PC-3 (cell line): ENCODE measurements at regions not wholly inside any gene's neighbourhood (a gene's known extent, or its start where the extent isn't known, plus 50 kb on each side); places are given as distances from the start of the nearest gene placed in this dataset.

Source experiments
- ATAC-seq: fragments of 200-7000 bp; cut with Tn5 transposase; 2 replicates; pipeline ENCODE4 v1.9.1; 2020; ENCODE audit warnings: mild to moderate bottlenecking, moderate library complexity
- BruUV-seq: library from RNA; stranded (reverse); fragments of 400-500 nt; replicated peaks from 2 replicates; lab custom pipeline; 2021; lab: Mats Ljungman, UMichigan
- CTCF ChIA-PET: fragments of 300-600 bp; sonication (Branson Sonifier 250); formaldehyde crosslinking; loops from one replicate; lab custom pipeline; 2022; ENCODE audit warnings: antibody characterized with exemption; lab: Charles Lee
- POLR2A ChIA-PET: fragments of 300-600 bp; sonication (Branson Sonifier 250); formaldehyde crosslinking; loops from one replicate; lab custom pipeline; 2022; ENCODE audit warnings: antibody characterized with exemption; ENCODE audit not compliant: unreplicated experiment; lab: Charles Lee
- DNase-seq: peaks from one replicate; pipeline ENCODE4 v3.0.0-alpha.2; 2015
- H2AFZ ChIP-seq: fragments of 300-600 bp; sonication (generic); 2 replicates; pipeline ENCODE4 v1.6.0; 2016; ENCODE audit warnings: antibody characterized with exemption, low read length
- H3F3A ChIP-seq: fragments of 300-600 bp; sonication (generic); one replicate; pipeline ENCODE4 v1.6.0; 2017; ENCODE audit warnings: antibody characterized with exemption, low read length, control low read depth, mild to moderate bottlenecking; ENCODE audit not compliant: unreplicated experiment
- H3K27ac ChIP-seq: fragments of 300-600 bp; sonication (generic); 2 replicates; pipeline ENCODE4 v1.5.1; 2016; ENCODE audit warnings: mild to moderate bottlenecking, low read length
- H3K27me3 ChIP-seq: fragments of 300-600 bp; sonication (generic); 2 replicates; pipeline ENCODE4 v1.6.1; 2016; ENCODE audit warnings: low read length, mixed read lengths
- H3K36me3 ChIP-seq: fragments of 300-600 bp; sonication (generic); 2 replicates; pipeline ENCODE4 v1.6.1; 2016; ENCODE audit warnings: low read depth, mixed run types, low read length, mixed read lengths
- H3K4me1 ChIP-seq: fragments of 300-600 bp; sonication (generic); 2 replicates; pipeline ENCODE4 v1.5.1; 2016; ENCODE audit warnings: low read length; ENCODE audit not compliant: insufficient read depth
- H3K4me2 ChIP-seq: fragments of 300-600 bp; sonication (generic); 2 replicates; pipeline ENCODE4 v1.6.0; 2016; ENCODE audit warnings: low read length
- H3K4me3 ChIP-seq: fragments of 300-600 bp; sonication (generic); 2 replicates; pipeline ENCODE4 v1.5.1; 2016; ENCODE audit warnings: mild to moderate bottlenecking, low read length, mixed read lengths
- H3K79me2 ChIP-seq: fragments of 300-600 bp; sonication (generic); 2 replicates; pipeline ENCODE4 v1.6.1; 2017; ENCODE audit warnings: low read length, mixed read lengths
- H3K9ac ChIP-seq: fragments of 300-600 bp; sonication (generic); 2 replicates; pipeline ENCODE4 v1.6.0; 2016; ENCODE audit warnings: mild to moderate bottlenecking, low read length
- H3K9me2 ChIP-seq: fragments of 300-600 bp; sonication (generic); replicated peaks from 2 replicates; pipeline ENCODE4 v1.6.1; 2016; ENCODE audit warnings: mixed run types, low read length, mixed read lengths
- H3K9me3 ChIP-seq: fragments of 300-600 bp; sonication (generic); 2 replicates; pipeline ENCODE4 v1.6.1; 2016; ENCODE audit warnings: low read length, mixed read lengths
- H4K20me1 ChIP-seq: fragments of 300-600 bp; sonication (generic); 2 replicates; pipeline ENCODE4 v1.6.1; 2016; ENCODE audit warnings: low read length, mixed read lengths
- CTCF ChIP-seq: fragments of 300-600 bp; sonication (generic); conservative IDR thresholded peaks from 2 replicates; pipeline ENCODE4 v1.5.1; 2017; ENCODE audit warnings: antibody characterized with exemption, low read depth, mild to moderate bottlenecking, low read length
- EZH2 ChIP-seq: fragments of 300-600 bp; sonication (generic); IDR thresholded peaks from one replicate; pipeline ENCODE4 v1.6.1; 2017; ENCODE audit warnings: antibody characterized with exemption, mild to moderate bottlenecking, low read length; ENCODE audit not compliant: unreplicated experiment
- EZH2phosphoT487 ChIP-seq: fragments of 300-600 bp; sonication (generic); IDR thresholded peaks from 2 replicates; pipeline ENCODE4 v1.6.1; 2018; ENCODE audit warnings: mild to moderate bottlenecking, antibody characterized with exemption, low read length, borderline replicate concordance
- intact Hi-C: fragments of 100-400 bp; cut with micrococcal nuclease; formaldehyde crosslinking; loops from 2 replicates; pipeline ENCODE4 v1.9.0; 2023

GRCh38 chr1:242691610-242691945 lies 167.1 kb upstream of the PLD5 start:
- peaks cover 19% of the 10 kb centered on the region for H3K27me3 ChIP-seq
- TF ChIP-seq EZH2 = no peak
- no peak for TF ChIP-seq EZH2phosphoT487
- TF ChIP-seq CTCF = no peak
- ATAC-seq (no peak), DNase-seq (no peak)
- H3K9ac ChIP-seq = no peak overlapping the region
- intact Hi-C loops = no loop called here
- no peak overlapping the region for H3K4me2 ChIP-seq
- H3K9me2 ChIP-seq = no peaks in the 10 kb centered on the region
- H3K27ac ChIP-seq = no peak overlapping the region
- H3F3A ChIP-seq = no peaks in the 10 kb centered on the region
- H3K79me2 ChIP-seq = no peaks in the 10 kb centered on the region
- BruUV-seq = no TSS peak
- H3K36me3 ChIP-seq = no peaks in the 10 kb centered on the region
- H3K9me3 ChIP-seq = no peaks in the 10 kb centered on the region
- ChIA-PET CTCF (no interaction called here), POLR2A (no interaction called here)
- H4K20me1 ChIP-seq = no peaks in the 10 kb centered on the region
- H3K4me1 ChIP-seq = no peaks in the 10 kb centered on the region
- H3K4me3 ChIP-seq = no peak overlapping the region
- no peak overlapping the region for H2AFZ ChIP-seq

- Histone ChIP-seq H3K27me3 (peaks cover 13% of the 10 kb centered on the region), H3K79me2 (no peaks in the 10 kb centered on the region), H3K4me1 (no peaks in the 10 kb centered on the region), H3K27ac (no peak overlapping the region), H2AFZ (no peak overlapping the region), H3K9me3 (no peaks in the 10 kb centered on the region), H4K20me1 (no peaks in the 10 kb centered on the region), H3K4me2 (no peak overlapping the region), H3K36me3 (no peaks in the 10 kb centered on the region), H3K9ac (no peak overlapping the region), H3F3A (no peaks in the 10 kb centered on the region), H3K9me2 (no peaks in the 10 kb centered on the region), H3K4me3 (no peak overlapping the region)
- CTCF ChIA-PET = no interaction called here
- BruUV-seq = no TSS peak
- no peak for TF ChIP-seq CTCF
- no peak for TF ChIP-seq EZH2
- TF ChIP-seq EZH2phosphoT487 = no peak
- ATAC-seq (no peak), DNase-seq (no peak)
- intact Hi-C loops = no loop called here
- POLR2A ChIA-PET = interaction anchor here (0.6 kb wide), 1 partner anchor 1159 kb away, joined by 4 read pairs; the partner anchor contains the start of gene AKT3
These were observed 166.5 kb upstream of the PLD5 start for GRCh38 chr1:242690849-242691609.

- intact Hi-C loops = no loop called here
- Histone ChIP-seq H3F3A (no peaks in the 10 kb centered on the region), H3K9ac (no peak overlapping the region), H3K79me2 (no peaks in the 10 kb centered on the region), H3K4me2 (no peak overlapping the region), H3K4me3 (no peak overlapping the region), H2AFZ (no peak overlapping the region), H3K27ac (no peak overlapping the region), H3K27me3 (peaks cover 16% of the 10 kb centered on the region; the same call in 1 of the 2 replicates), H3K4me1 (no peaks in the 10 kb centered on the region), H3K9me3 (no peaks in the 10 kb centered on the region), H4K20me1 (no peaks in the 10 kb centered on the region), H3K36me3 (no peaks in the 10 kb centered on the region), H3K9me2 (no peaks in the 10 kb centered on the region)
- CTCF ChIA-PET = no interaction called here
- ATAC-seq (no peak), DNase-seq (no peak)
- TF ChIP-seq EZH2phosphoT487 = no peak
- no TSS peak for BruUV-seq
- POLR2A ChIA-PET = no interaction called here
These were observed 164.9 kb upstream of the PLD5 start for GRCh38 chr1:242689378-242689777.
